GM20000 (cell line): ENCODE measurements at regions not wholly inside any gene's neighbourhood (a gene's known extent, or its start where the extent isn't known, plus 50 kb on each side); places are given as distances from the start of the nearest gene placed in this dataset.
"Not testable (repeated sequence)": the region's sequence is repeated elsewhere in the genome, so short reads cannot be mapped to it uniquely, and the experiment has no call there.

Source experiments
- DNase-seq: peaks from one replicate; pipeline ENCODE4 v3.0.0; 2012; ENCODE audit warnings: low spot score
- CTCF ChIP-seq: IDR thresholded peaks from 2 replicates; pipeline ENCODE4 v1.5.1; 2012; ENCODE audit warnings: mild to moderate bottlenecking, control low read depth; ENCODE audit errors: extremely low read depth, missing control alignments

GRCh38 chr3:78313332-78313731, 1273.4 kb downstream of the ROBO2 start:
- no peak for DNase-seq
- no peak for TF ChIP-seq CTCF

GRCh38 chr3:78314327-78314726, 1274.4 kb downstream of the ROBO2 start:
- TF ChIP-seq CTCF, result no peak
- DNase-seq, result no peak

- no peak for DNase-seq
- no peak for TF ChIP-seq CTCF
Measured at GRCh38 chr3:78317774-78318173, 1277.9 kb downstream of the ROBO2 start.

- DNase-seq, result no peak
- no peak for TF ChIP-seq CTCF
Measured at GRCh38 chr3:78322780-78323179, 1282.9 kb downstream of the ROBO2 start.

- TF ChIP-seq CTCF, result no peak
- no peak for DNase-seq
Measured at GRCh38 chr3:78337801-78338211, 1297.9 kb downstream of the ROBO2 start.

- TF ChIP-seq CTCF, result no peak
- peak; percentile 10 for DNase-seq
Measured at GRCh38 chr3:78338405-78338804, 1298.5 kb downstream of the ROBO2 start.

- no peak for TF ChIP-seq CTCF
- DNase-seq, result no peak
Measured at GRCh38 chr3:78343221-78343620, 1303.3 kb downstream of the ROBO2 start.

- not testable (repeated sequence) for DNase-seq
Measured at GRCh38 chr3:78344267-78344666, 1304.4 kb downstream of the ROBO2 start.
